Neuronal stem cell (in vitro differentiated cells): ENCODE measurements at regions not wholly inside any gene's neighbourhood (a gene's known extent, or its start where the extent isn't known, plus 50 kb on each side); places are given as distances from the start of the nearest gene placed in this dataset. TPM values are rescaled to one million over a fixed set of nuclear protein-coding genes. Genes with fewer than 3 reads are reported as not detected.

Experiments used
- DNase-seq: peaks from one replicate; pipeline ENCODE4 v3.0.0-alpha.2; 2013; ENCODE audit warnings: low spot score
- H2AFZ ChIP-seq: one replicate; pipeline ENCODE4 v1.6.1; 2013; ENCODE audit warnings: mild to moderate bottlenecking, low read length, inconsistent platforms
- H2AK5ac ChIP-seq: 2 replicates; pipeline ENCODE4 v1.6.1; 2013; ENCODE audit warnings: low read depth, mild to moderate bottlenecking, inconsistent platforms, low read length, moderate library complexity, mixed read lengths
- H2BK120ac ChIP-seq: 2 replicates; pipeline ENCODE4 v1.6.1; 2013; ENCODE audit warnings: low read depth, mild to moderate bottlenecking, inconsistent platforms, low read length, moderate library complexity, mixed read lengths
- H2BK12ac ChIP-seq: one replicate; pipeline ENCODE4 v1.6.1; 2013; ENCODE audit warnings: low read length, inconsistent platforms
- H2BK15ac ChIP-seq: 2 replicates; pipeline ENCODE4 v1.6.1; 2013; ENCODE audit warnings: mild to moderate bottlenecking, low read length, inconsistent platforms, mixed read lengths
- H2BK5ac ChIP-seq: one replicate; pipeline ENCODE4 v1.6.1; 2013; ENCODE audit warnings: inconsistent platforms, mild to moderate bottlenecking, low read length, moderate library complexity
- H3K14ac ChIP-seq: one replicate; pipeline ENCODE4 v1.6.1; 2013; ENCODE audit warnings: low read length, inconsistent platforms
- H3K18ac ChIP-seq: 2 replicates; pipeline ENCODE4 v1.6.1; 2013; ENCODE audit warnings: low read length, inconsistent platforms
- H3K23ac ChIP-seq: 2 replicates; pipeline ENCODE4 v1.6.1; 2013; ENCODE audit warnings: low read depth, mild to moderate bottlenecking, mixed read lengths, low read length, inconsistent platforms; ENCODE audit not compliant: poor library complexity
- H3K27ac ChIP-seq: replicated peaks from 3 replicates; pipeline ENCODE4 v1.5.1; 2013; ENCODE audit warnings: low read length, inconsistent platforms
- H3K27me3 ChIP-seq, 3 experiments: 2 replicates each; pipeline ENCODE4 v1.6.1; 2013; ENCODE audit warnings: low read length in 3 of 3, mild to moderate bottlenecking in 2 of 3, inconsistent platforms in 1 of 3, low read depth in 1 of 3, mixed read lengths in 1 of 3, moderate library complexity in 1 of 3; ENCODE audit not compliant: control insufficient read depth in 3 of 3, insufficient read depth in 3 of 3
- H3K36me3 ChIP-seq, 2 donors: replicated peaks in 1 of 2; 2 replicates each; pipeline ENCODE4 v1.6.1; 2013; ENCODE audit warnings: low read length in 2 of 2; ENCODE audit not compliant: control insufficient read depth in 2 of 2, insufficient read depth in 2 of 2
- H3K4ac ChIP-seq: 2 replicates; pipeline ENCODE4 v1.6.1; 2013; ENCODE audit warnings: inconsistent platforms, mild to moderate bottlenecking, low read length, moderate library complexity
- H3K4me1 ChIP-seq, 2 donors: 1 replicate in 1 of 2; 2 replicates in 1 of 2; pipeline ENCODE4 v1.6.1; 2013; ENCODE audit warnings: low read length in 2 of 2, low read depth in 1 of 2; ENCODE audit not compliant: control insufficient read depth in 2 of 2, insufficient read depth in 1 of 2
- H3K4me2 ChIP-seq: one replicate; pipeline ENCODE4 v1.6.1; 2013; ENCODE audit warnings: mild to moderate bottlenecking, low read length, inconsistent platforms; ENCODE audit not compliant: insufficient read depth, poor library complexity, severe bottlenecking
- H3K4me3 ChIP-seq, 2 donors: 2 replicates each; pipeline ENCODE4 v1.5.1; 2013; ENCODE audit warnings: low read length in 2 of 2, mild to moderate bottlenecking in 2 of 2, inconsistent platforms in 1 of 2, moderate library complexity in 1 of 2
- H3K79me1 ChIP-seq: one replicate; pipeline ENCODE4 v1.6.1; 2013; ENCODE audit warnings: low read depth, mild to moderate bottlenecking, inconsistent platforms, low read length, moderate library complexity
- H3K9ac ChIP-seq: one replicate; pipeline ENCODE4 v1.6.1; 2013; ENCODE audit warnings: mild to moderate bottlenecking, low read depth, low read length, inconsistent platforms; ENCODE audit not compliant: poor library complexity
- H3K9me3 ChIP-seq, 2 donors: replicated peaks in 1 of 2; 2 replicates each; pipeline versions ENCODE3 to v1.6.1; 2013; ENCODE audit warnings: low read length in 2 of 2, mild to moderate bottlenecking in 2 of 2, inconsistent platforms in 1 of 2, low read depth in 1 of 2, mixed read lengths in 1 of 2, moderate library complexity in 1 of 2; ENCODE audit not compliant: control insufficient read depth in 2 of 2, insufficient read depth in 1 of 2
- H4K8ac ChIP-seq: one replicate; pipeline ENCODE4 v1.6.1; 2013; ENCODE audit warnings: low read depth, mild to moderate bottlenecking, inconsistent platforms, low read length, moderate library complexity
- H4K91ac ChIP-seq: one replicate; pipeline ENCODE4 v1.6.1; 2013; ENCODE audit warnings: low read length, low read depth, mild to moderate bottlenecking, inconsistent platforms; ENCODE audit not compliant: poor library complexity
- WGBS, 2 donors: extraction: QIAGEN DNeasy Blood & Tissue Kit; methylation state at CpG; one replicate each; pipeline ENCODE4 v1.1.7; 2013; ENCODE audit warnings: missing lambda C conversion rate in 2 of 2, mixed read lengths in 1 of 2; ENCODE audit not compliant: insufficient read length in 2 of 2, insufficient replicate concordance in 1 of 2; ENCODE audit errors: extremely low coverage in 2 of 2; 5-methylcytosine and 5-hydroxymethylcytosine counted together
- small RNA-seq: library from polyadenylated mRNA; stranded (forward); fragments of <200 nt; extraction: miRNeasy Mini kit (QIAGEN cat#:217004); gene quantifications from one replicate; pipeline ENCODE3, GENCODE V24; 2013; ENCODE audit not compliant: insufficient read depth

DNA sequence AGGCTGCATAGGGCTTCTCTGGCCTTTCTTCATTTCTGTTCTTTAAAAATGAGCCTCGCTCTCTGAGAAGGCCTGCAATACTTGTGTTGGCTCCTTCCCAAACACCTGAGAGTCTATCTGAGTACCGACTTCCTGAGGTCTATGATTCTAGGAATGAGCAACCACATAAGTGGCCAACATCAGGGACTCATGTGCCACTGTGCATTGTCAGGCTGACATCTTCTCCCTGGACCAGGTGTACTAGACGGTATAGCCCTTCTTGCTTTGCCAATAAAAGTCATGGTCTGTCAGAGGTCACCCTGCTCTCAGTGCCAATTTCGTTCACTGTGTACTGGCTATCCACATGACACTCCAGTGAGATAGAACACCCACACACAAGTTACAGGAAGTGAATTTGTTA lies 67.4 kb upstream of the EPHA5 start:
- H3K4me3 ChIP-seq: no peak overlapping the region
- H3K23ac ChIP-seq: no peak overlapping the region
- no peak overlapping the region for H2BK120ac ChIP-seq
- H2BK12ac ChIP-seq: no peak overlapping the region
- H3K4ac ChIP-seq: no peak overlapping the region
- no peaks in the 10 kb centered on the region for H3K36me3 ChIP-seq
- H3K9me3 ChIP-seq: no peaks in the 10 kb centered on the region
- no CpG with 5 or more reads among the region's 4 CpGs for WGBS, 2 donors
- H3K4me2 ChIP-seq: no peak overlapping the region
- no peak overlapping the region for H3K18ac ChIP-seq
- H2BK15ac ChIP-seq: no peak overlapping the region
- H2BK5ac ChIP-seq: no peak overlapping the region
- H3K27ac ChIP-seq: no peak overlapping the region
- H3K27me3 ChIP-seq: peaks cover 0 to 8% (median 0%) of the 10 kb centered on the region in 3 experiments
- no peaks in the 10 kb centered on the region for H3K79me1 ChIP-seq
- H3K14ac ChIP-seq: no peak overlapping the region
- no peak for DNase-seq
- H2AK5ac ChIP-seq: no peak overlapping the region
- no peak overlapping the region for H2AFZ ChIP-seq
- H4K8ac ChIP-seq: no peak overlapping the region
- no peaks in the 10 kb centered on the region for H3K4me1 ChIP-seq
- no peak overlapping the region for H3K9ac ChIP-seq
- H4K91ac ChIP-seq: no peak overlapping the region

DNA sequence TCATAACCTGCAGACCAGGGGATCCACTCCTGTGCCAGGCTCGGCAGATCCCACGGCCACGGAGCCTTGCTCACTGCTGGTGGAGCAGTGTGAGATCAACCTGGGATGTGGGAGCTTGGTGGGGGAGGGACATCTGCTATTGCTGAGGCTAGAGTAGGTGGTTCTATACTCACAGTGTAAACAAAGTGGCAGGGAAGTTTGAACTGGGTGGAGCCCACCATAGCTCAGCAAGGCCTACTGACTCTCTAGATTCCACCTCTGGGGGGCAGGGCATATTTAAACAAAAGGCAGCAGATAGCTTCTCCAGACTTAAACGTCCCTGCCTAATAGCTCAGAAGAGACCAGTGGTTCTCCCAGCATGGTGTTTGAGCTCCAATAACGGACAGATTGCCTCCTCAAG lies 54.7 kb upstream of the EPHA5 start:
- H2AFZ ChIP-seq: peak overlapping the region; percentile 29
- no peak for DNase-seq
- H3K27me3 ChIP-seq: no peaks in the 10 kb centered on the region
- H3K79me1 ChIP-seq: no peaks in the 10 kb centered on the region
- H3K36me3 ChIP-seq: no peaks in the 10 kb centered on the region
- no peak overlapping the region for H3K23ac ChIP-seq
- no peak overlapping the region for H2BK12ac ChIP-seq
- H2BK15ac ChIP-seq: no peak overlapping the region
- H2AK5ac ChIP-seq: no peak overlapping the region
- H3K9ac ChIP-seq: no peak overlapping the region
- no peak overlapping the region for H3K4ac ChIP-seq
- no peak overlapping the region for H2BK5ac ChIP-seq
- H4K91ac ChIP-seq: no peak overlapping the region
- H2BK120ac ChIP-seq: no peak overlapping the region
- no peaks in the 10 kb centered on the region for H3K4me1 ChIP-seq
- no peak overlapping the region for H3K14ac ChIP-seq
- peaks cover 0 to 1% of the 10 kb centered on the region in 2 donors for H3K9me3 ChIP-seq
- H3K27ac ChIP-seq: no peak overlapping the region
- WGBS, 2 donors: no CpG with 5 or more reads among the region's 5 CpGs
- no peak overlapping the region for H3K18ac ChIP-seq
- H3K4me2 ChIP-seq: no peak overlapping the region
- peak overlapping the region; percentile 0 for H4K8ac ChIP-seq
- no peak overlapping the region for H3K4me3 ChIP-seq

Small RNA genes in the stretch of these regions (small RNA-seq; reads per million reads assigned to genes)
- 60.3 reads per million, percentile 94 among the genes with 10 or more reads in this experiment for gene MIR1269A
- not detected for gene RNU2-40P
- not detected for gene RNU6-699P
